ENCODE measurements at regions not wholly inside any gene's neighbourhood (a gene's known extent, or its start where the extent isn't known, plus 50 kb on each side); places are given as distances from the start of the nearest gene placed in this dataset.
"Not testable (repeated sequence)": the region's sequence is repeated elsewhere in the genome, so short reads cannot be mapped to it uniquely, and the experiment has no call there.

DNA sequence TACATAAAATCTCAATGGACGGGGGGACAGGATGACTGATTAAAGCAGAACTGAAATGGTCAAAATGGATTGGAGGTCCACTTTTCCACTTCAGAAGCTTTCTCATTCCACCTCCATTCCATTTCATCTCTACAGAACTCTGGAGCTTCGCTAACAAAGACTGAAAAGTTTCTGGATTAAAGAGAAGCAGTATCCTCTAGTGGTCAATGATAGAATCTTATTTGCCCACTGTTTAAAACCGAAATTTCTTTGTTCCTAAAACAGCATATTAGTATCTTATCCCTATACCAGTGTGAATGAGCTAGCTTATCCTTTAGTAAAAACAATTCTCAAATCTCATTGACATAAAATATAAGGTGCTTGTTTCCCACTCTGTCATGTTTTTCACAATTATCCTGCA lies 890.6 kb downstream of the KCNT2 start:
- FAIRE-seq (no peak), DNase-seq (ENCODE audit: insufficient read length, low spot score) (no peak)

GRCh38 chr1:195715652-195716051 lies 892.6 kb downstream of the KCNT2 start:
- FAIRE-seq = no peak
- DNase-seq (ENCODE audit: insufficient read length, low spot score) = no peak

- FAIRE-seq (no peak), DNase-seq (ENCODE audit: insufficient read length, low spot score) (no peak)
Measured at GRCh38 chr1:195714248-195714647, 894.0 kb downstream of the KCNT2 start.

DNA sequence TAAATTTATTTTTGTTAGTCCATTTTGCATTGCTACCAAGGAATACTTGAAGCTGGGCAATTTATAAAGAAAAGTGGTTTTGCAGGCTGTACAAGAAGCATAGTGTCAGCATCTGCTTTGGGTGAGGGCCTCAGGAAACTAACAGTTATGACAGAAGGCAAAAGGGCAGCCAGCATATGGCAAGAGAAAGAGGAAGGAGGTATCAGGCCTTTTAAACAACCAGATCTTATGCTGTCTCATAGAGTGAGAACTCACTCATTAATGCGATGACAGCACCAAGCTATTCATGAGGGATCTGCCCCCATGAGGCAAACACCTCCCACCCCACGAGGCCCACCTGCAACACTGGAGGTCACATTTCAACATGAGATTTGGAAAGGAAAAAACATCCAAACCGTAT lies 898.4 kb downstream of the KCNT2 start:
- FAIRE-seq = no peak

DNA sequence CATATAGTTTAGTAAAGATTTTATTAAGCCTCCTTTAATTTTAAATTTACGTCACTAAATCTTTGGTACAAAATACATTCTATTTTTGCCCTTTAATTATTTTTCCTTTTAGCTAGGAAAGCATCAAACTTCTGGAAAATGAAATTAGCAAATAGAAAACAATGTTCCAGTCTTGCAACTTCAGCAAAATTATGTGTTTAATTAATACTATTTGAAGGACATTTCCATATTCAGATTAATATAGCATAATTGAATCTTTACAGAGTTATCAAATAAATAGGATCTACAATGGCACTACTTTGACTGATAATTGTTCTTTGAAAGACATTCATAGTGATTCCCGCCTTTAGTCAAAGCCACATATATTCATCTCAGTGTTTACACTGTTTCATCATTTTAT lies 904.2 kb downstream of the KCNT2 start:
- DNase-seq (ENCODE audit: insufficient read length, low spot score) (no peak), FAIRE-seq (no peak)

More for the DNA sequence above, 898.4 kb downstream of the KCNT2 start:
- DNase-seq (ENCODE audit: insufficient read length, low spot score) = no peak

GRCh38 chr1:195701149-195701548 lies 907.1 kb downstream of the KCNT2 start:
- DNase-seq (ENCODE audit: insufficient read length, low spot score) (no peak), FAIRE-seq (no peak)

- no peak for FAIRE-seq
- DNase-seq (ENCODE audit: insufficient read length, low spot score) = no peak
Measured at GRCh38 chr1:195697130-195697529, 911.1 kb downstream of the KCNT2 start.

DNA sequence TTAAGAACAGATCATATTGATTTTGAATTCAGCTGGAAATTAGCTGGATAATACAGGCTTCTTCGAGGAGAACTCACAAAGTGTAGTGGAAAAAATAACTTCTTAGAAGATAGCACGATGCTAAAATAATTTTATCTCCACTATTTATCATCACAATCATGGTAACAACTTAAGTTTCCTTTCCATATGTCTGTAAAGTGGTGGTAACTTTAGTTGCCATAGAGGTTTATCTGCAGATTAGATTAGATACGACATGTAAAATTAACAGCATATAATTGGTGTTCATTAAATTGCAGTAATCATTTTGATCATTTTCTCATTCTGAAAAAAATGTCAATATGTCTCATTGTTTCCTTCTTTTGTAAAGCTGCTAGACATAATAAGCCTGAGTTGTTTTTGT lies 921.5 kb downstream of the KCNT2 start:
- FAIRE-seq (no peak), DNase-seq (ENCODE audit: insufficient read length, low spot score) (no peak)

DNA sequence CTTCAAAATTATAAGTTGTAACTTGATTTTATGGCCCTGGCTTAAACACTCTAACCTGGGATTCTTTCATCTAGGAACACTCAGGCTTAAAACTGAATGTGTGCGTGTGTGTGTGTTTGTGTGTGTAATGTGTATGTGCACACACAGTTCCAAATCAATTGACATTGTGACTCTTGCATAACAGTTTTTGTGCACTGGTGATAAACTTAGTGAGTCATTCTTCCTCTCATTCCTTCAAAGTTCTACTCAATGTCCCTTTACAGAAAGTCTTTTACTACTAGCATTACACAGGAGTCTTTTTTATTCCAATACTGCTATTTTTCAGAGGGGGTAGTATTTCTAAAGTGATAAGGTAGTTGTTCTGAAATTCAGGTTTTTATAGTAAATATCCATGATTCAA lies 943.6 kb downstream of the KCNT2 start:
- FAIRE-seq = no peak
- no peak for DNase-seq (ENCODE audit: insufficient read length, low spot score)

DNA sequence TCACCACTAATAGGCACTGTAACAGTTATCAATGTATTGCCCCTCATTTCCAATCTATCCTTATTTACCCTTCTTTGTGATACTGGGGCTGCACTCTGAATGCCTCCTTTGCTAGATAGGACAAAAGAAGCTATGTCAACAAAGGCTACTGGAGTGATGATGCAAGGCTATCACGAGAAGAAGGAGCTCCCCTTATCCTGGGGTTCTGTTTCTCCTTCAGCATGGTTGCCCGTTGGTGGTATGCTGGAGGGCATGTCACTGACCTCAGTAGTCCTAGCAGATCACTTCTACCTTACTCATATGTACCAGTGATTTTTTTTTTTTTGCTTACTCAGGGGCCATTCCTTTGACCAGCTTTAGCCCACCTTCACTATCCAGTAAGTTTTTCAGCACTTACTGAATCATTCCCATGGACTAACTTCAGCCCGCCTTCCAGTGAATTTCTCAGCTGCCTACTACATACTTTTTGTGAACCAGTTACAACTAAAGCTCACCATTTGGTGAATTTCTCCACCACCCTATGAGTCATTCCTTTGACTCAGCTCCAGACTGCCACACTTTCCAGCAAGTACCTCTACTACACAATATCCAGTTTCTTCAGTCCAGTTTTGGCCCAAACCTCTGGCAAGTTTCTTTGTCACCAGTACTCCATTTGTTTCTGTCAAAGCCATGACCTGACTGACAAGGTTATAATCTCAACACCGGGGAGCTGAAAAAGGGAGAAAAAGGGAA lies 944.5 kb downstream of the KCNT2 start:
- no peak for FAIRE-seq
- no peak for DNase-seq (ENCODE audit: insufficient read length, low spot score)

DNA sequence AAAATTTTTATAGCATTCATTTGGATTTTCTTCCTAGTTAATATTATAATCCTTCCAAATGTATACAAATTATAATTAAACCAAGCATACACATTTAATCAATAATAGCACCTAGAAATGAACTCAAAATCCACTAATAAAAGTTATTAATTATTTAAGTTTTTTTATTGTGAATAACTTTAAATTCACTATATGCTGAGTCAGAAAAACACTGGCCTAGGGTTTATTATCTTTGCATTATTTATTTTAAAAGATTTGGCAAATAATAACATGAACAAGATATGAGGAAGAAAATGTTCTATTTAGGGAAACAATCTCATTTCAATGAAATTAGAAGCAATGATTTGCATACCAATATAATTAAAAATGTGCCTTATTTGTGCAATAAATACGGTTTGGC lies 951.5 kb downstream of the KCNT2 start:
- no peak for DNase-seq (ENCODE audit: insufficient read length, low spot score)
- FAIRE-seq = no peak

- not testable (repeated sequence) for FAIRE-seq
Measured at GRCh38 chr1:195648875-195649274, 959.4 kb downstream of the KCNT2 start.

GRCh38 chr1:195637539-195637938 lies 970.7 kb downstream of the KCNT2 start:
- FAIRE-seq = no peak

More at GRCh38 chr1:195648875-195649274, 959.4 kb downstream of the KCNT2 start:
- not testable (repeated sequence) for DNase-seq (ENCODE audit: insufficient read length, low spot score)

DNA sequence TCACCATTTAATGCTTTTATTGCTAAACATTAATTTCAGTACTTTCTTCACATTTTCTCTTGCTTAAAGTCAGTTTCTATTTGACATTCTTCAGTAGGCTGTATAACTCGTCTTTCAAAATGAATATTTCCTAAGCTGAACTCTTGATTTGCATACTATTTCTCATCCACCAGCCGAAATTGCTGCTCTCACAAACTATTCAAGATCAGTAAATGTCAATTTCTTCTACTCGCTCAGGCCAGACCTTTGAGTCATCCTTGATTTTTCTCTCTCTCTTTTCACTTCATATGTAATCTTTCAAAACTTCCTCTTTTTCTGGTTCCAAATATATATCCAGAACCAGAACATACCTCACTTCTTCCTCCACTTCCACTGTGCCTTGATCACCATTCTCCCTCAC lies 990.0 kb downstream of the KCNT2 start:
- FAIRE-seq = no peak
- DNase-seq (ENCODE audit: insufficient read length, low spot score) = no peak

More at GRCh38 chr1:195637539-195637938, 970.7 kb downstream of the KCNT2 start:
- no peak for DNase-seq (ENCODE audit: insufficient read length, low spot score)

- FAIRE-seq (no peak), DNase-seq (ENCODE audit: insufficient read length, low spot score) (no peak)
Measured at GRCh38 chr1:195617106-195617505, 991.1 kb downstream of the KCNT2 start.

DNA sequence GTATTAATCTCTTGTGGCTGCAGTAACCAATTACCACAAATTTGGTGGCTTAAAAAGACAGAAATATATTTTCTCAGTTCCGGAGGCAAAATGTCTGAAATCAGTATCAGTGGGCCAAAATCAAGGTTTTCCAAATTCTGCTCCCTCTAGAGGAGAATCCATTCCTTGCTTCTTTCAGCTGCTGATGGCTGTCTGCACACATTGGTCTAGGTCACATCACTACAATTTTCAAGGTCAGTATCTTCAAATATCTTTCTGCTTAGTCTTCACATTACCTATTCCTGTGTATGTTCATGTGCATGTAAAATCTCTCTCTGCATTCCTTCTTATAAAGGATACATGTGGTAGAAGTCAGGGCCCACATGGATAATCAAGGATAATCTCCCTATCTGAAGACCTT lies 999.4 kb downstream of the KCNT2 start:
- DNase-seq (ENCODE audit: insufficient read length, low spot score) = no peak
- FAIRE-seq = no peak

- FAIRE-seq (no peak), DNase-seq (ENCODE audit: insufficient read length, low spot score) (no peak)
Measured at GRCh38 chr1:195606483-195606882, 1001.8 kb downstream of the KCNT2 start.

DNA sequence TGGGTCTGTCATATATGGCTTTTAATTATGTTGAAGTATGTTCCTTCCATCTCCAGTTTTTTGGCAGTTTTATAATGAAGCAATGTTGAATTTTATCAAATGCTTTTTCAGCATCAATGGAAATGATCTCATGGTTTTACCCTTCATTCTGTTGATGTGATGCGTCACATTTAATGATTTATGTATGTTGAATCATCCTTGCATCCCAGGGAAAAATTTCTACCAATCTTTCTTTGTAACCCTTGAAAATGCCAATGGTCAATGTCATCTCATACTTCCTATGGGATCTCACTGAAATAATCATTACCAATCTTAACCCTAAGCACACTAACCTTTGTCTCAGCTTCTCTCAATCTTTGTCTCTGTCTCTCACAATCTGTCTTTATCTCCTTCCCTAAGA lies 1004.0 kb downstream of the KCNT2 start:
- no peak for DNase-seq (ENCODE audit: insufficient read length, low spot score)
- FAIRE-seq = no peak

- FAIRE-seq (no peak), DNase-seq (ENCODE audit: insufficient read length, low spot score) (no peak)
Measured at GRCh38 chr1:195597891-195598290, 1010.3 kb downstream of the KCNT2 start.

DNA sequence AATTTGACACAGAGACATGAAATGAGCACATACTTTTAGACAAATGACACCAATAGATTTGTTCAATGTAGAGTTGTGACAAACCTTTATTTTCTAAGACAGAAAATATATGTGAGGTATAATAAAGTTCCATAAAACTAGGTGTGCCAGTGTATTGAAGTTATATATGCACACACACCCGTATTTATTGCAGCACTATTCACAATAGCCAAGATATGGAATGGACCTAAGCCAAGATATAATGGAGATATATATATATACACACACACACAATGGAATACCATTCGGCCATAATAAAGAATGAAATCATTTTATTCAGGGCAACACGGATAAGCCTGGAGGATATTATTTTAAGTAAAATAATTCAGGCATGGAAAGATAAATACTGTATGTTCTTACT lies 1013.5 kb downstream of the KCNT2 start:
- FAIRE-seq (no peak), DNase-seq (ENCODE audit: insufficient read length, low spot score) (no peak)

- DNase-seq (ENCODE audit: insufficient read length, low spot score) = no peak
Measured at GRCh38 chr1:195594322-195594721, 1013.9 kb downstream of the KCNT2 start.

DNA sequence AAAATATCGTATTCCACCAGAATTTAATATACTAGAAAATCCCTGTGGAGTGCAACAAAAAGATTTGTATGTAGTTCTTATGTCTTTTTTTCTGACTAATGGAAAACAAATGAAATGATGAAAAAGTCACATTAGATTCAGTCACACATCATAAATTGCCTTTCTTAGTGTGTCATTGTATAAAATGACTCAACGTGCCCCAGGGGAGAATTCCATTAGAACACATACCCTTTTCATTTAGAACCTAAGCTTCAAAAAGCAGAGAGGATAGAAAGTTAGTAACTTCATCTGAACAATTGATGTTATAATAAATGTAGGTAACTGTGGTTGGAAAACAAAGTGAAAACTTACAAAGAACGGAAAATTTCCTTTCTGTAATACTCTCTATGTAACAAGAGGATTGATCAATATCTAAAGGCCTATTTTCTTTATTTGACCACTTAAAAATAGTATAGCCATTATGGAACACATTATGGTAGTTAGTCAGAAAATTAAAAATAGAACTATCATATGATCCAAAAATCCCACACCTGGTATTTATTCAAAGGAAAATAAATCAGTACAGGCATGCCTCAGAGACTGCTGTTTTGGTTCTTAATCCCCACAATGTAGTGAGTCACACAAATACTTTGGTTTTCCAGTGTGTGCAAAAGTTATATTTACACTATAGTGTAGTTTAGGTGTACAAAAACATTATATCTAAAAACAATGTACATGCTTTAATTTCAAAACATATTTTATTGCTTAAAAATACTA lies 1016.1 kb downstream of the KCNT2 start:
- DNase-seq (ENCODE audit: insufficient read length, low spot score) = no peak

More at GRCh38 chr1:195594322-195594721, 1013.9 kb downstream of the KCNT2 start:
- no peak for FAIRE-seq

More for the DNA sequence above, 1016.1 kb downstream of the KCNT2 start:
- no peak for FAIRE-seq

Data from GM19239 (cell line).